ENCODE measurements at regions not wholly inside any gene's neighbourhood (a gene's known extent, or its start where the extent isn't known, plus 50 kb on each side); places are given as distances from the start of the nearest gene placed in this dataset.
"Not testable (repeated sequence)": the region's sequence is repeated elsewhere in the genome, so short reads cannot be mapped to it uniquely, and the experiment has no call there.

GRCh38 chr9:97241430-97241829 is 66.0 kb upstream of the CCDC180 start:
- H3K9me3 ChIP-seq (ENCODE audit: insufficient read depth in 2 of 2, low read depth in 1 of 2, low read length in 1 of 2); H3K56ac ChIP-seq (replicated peaks; ENCODE audit: insufficient read length, low read depth, low read length); H3K23ac ChIP-seq (ENCODE audit: insufficient read length); H3K4me2 ChIP-seq (ENCODE audit: insufficient read depth in 1 of 2, low read depth in 2 of 2, low read length in 2 of 2); H2BK120ac ChIP-seq (replicated peaks; ENCODE audit: low read depth, low read length); H3K79me1 ChIP-seq (ENCODE audit: low read depth, low read length); H4K91ac ChIP-seq (replicated peaks; ENCODE audit: insufficient read length, low read length); H2AK5ac ChIP-seq (ENCODE audit: low read depth, low read length); H3K23me2 ChIP-seq (ENCODE audit: low read depth, low read length); H3K4me3 ChIP-seq (ENCODE audit: extremely low read depth in 1 of 4, insufficient read depth in 2 of 4, low read depth in 3 of 4, low read length in 4 of 4); H4K8ac ChIP-seq (ENCODE audit: extremely low read depth, insufficient read depth, low read length); H3K18ac ChIP-seq (ENCODE audit: extremely low read depth, low read length); H3K4me1 ChIP-seq (replicated peaks in 1 of 4; ENCODE audit: control insufficient read depth in 3 of 4, insufficient read depth in 4 of 4, low read length in 3 of 4); H2BK5ac ChIP-seq (ENCODE audit: low read depth, low read length); H2AFZ ChIP-seq (ENCODE audit: low read length); H3K14ac ChIP-seq (ENCODE audit: insufficient read length); H2BK20ac ChIP-seq (ENCODE audit: low read length); CTCF ChIA-PET (ENCODE audit: partially characterized antibody); H4K20me1 ChIP-seq (replicated peaks in 1 of 2; ENCODE audit: control insufficient read depth in 1 of 2, insufficient read depth in 2 of 2, low read length in 2 of 2); H3K36me3 ChIP-seq (ENCODE audit: control insufficient read depth in 2 of 4, insufficient read depth in 4 of 4, low read length in 3 of 4); DNase-seq (ENCODE audit: low read depth in 1 of 2, low spot score in 2 of 2); H3K27me3 ChIP-seq (replicated peaks in 1 of 4; ENCODE audit: control insufficient read depth in 3 of 4, extremely low read depth in 1 of 4, insufficient read depth in 3 of 4, low read length in 3 of 4); H2BK12ac ChIP-seq (ENCODE audit: low read depth, low read length); FAIRE-seq; H4K5ac ChIP-seq (ENCODE audit: insufficient read length, low read depth, low read length); H3K4ac ChIP-seq (replicated peaks; ENCODE audit: insufficient read length, low read depth, low read length); H3K9ac ChIP-seq (replicated peaks in 1 of 4; ENCODE audit: extremely low read depth in 1 of 4, low read depth in 3 of 4, low read length in 3 of 4); H2BK15ac ChIP-seq (ENCODE audit: low read length); H3K27ac ChIP-seq (ENCODE audit: low read depth, low read length): not testable (repeated sequence)
- WGBS, 2 experiments (ENCODE audit: extremely low coverage in 1 of 2, insufficient coverage in 1 of 2, insufficient read length in 1 of 2, insufficient replicate concordance in 2 of 2, low coverage in 1 of 2, low lambda C conversion rate in 2 of 2, missing lambda C conversion rate in 1 of 2) = 95% methylated on average over 5 of the region's 5 CpGs; no CpG with 5 or more reads in 1 of the 2 experiments
- POLR2A ChIA-PET (ENCODE audit: partially characterized antibody) = interaction anchor here (1.5 to 1.9 kb wide), 2 partner anchors 11 to 20 kb away, joined by 3 to 9 read pairs; no protein-coding TSS in a partner anchor
- H3K79me2 ChIP-seq (ENCODE audit: control insufficient read depth in 1 of 2, insufficient read depth in 2 of 2, low read length in 2 of 2) = peaks cover 0 to 66% of the 10 kb centered on the region in 2 experiments; a peak in 3 of 4 replicates

Measured in H1 (cell line).